HG02884 (cell line): ENCODE measurements at regions not wholly inside any gene's neighbourhood (a gene's known extent, or its start where the extent isn't known, plus 50 kb on each side); places are given as distances from the start of the nearest gene placed in this dataset.

ENCODE experiments used
- ATAC-seq: cut with Tn5 transposase; IDR thresholded peaks from one replicate; pipeline ENCODE4 v1.9.1; 2021; ENCODE audit warnings: mild to moderate bottlenecking, moderate library complexity; ENCODE audit not compliant: unreplicated experiment

GRCh38 chr7:124692425-124692824 is 73.2 kb downstream of the GPR37 start:
- ATAC-seq, result no peak

GRCh38 chr7:124690840-124691239 is 74.8 kb downstream of the GPR37 start:
- ATAC-seq, result no peak

GRCh38 chr7:124689931-124690330 is 75.7 kb downstream of the GPR37 start:
- ATAC-seq, result no peak

- no peak for ATAC-seq
Observed at GRCh38 chr7:124689523-124689922, 76.1 kb downstream of the GPR37 start.

GRCh38 chr7:124688991-124689390 is 76.6 kb downstream of the GPR37 start:
- no peak for ATAC-seq

- ATAC-seq, result no peak
Observed at GRCh38 chr7:124686543-124687171, 78.9 kb downstream of the GPR37 start.

- ATAC-seq, result no peak
Observed at GRCh38 chr7:124681946-124682345, 83.6 kb downstream of the GPR37 start.

GRCh38 chr7:124680304-124680703 is 85.3 kb downstream of the GPR37 start:
- no peak for ATAC-seq

- ATAC-seq, result no peak
Observed at GRCh38 chr7:124679586-124680225, 85.9 kb downstream of the GPR37 start.

GRCh38 chr7:124679146-124679545 is 86.4 kb downstream of the GPR37 start:
- ATAC-seq, result no peak

- ATAC-seq, result no peak
Observed at GRCh38 chr7:124674451-124674850, 91.1 kb downstream of the GPR37 start.

- ATAC-seq, result no peak
Observed at GRCh38 chr7:124672011-124672410, 93.6 kb downstream of the GPR37 start.

GRCh38 chr7:124667312-124668153 is 98.1 kb downstream of the GPR37 start:
- ATAC-seq, result no peak

GRCh38 chr7:124662937-124663336 is 102.7 kb downstream of the GPR37 start:
- ATAC-seq, result no peak

GRCh38 chr7:124662372-124662771 is 103.2 kb downstream of the GPR37 start:
- ATAC-seq, result no peak

- ATAC-seq, result no peak
Observed at GRCh38 chr7:124655990-124656389, 109.6 kb downstream of the GPR37 start.

- ATAC-seq, result no peak
Observed at GRCh38 chr7:124652237-124652636, 113.4 kb downstream of the GPR37 start.

GRCh38 chr7:124651136-124651535 is 114.5 kb downstream of the GPR37 start:
- no peak for ATAC-seq

GRCh38 chr7:124649397-124650014 is 116.1 kb downstream of the GPR37 start:
- ATAC-seq, result peak; percentile 51

- no peak for ATAC-seq
Observed at GRCh38 chr7:124647630-124648306, 117.8 kb downstream of the GPR37 start.

- ATAC-seq, result no peak
Observed at GRCh38 chr7:124645704-124646103, 119.9 kb downstream of the GPR37 start.
